ENCODE measurements at regions not wholly inside any gene's neighbourhood (a gene's known extent, or its start where the extent isn't known, plus 50 kb on each side); places are given as distances from the start of the nearest gene placed in this dataset.

DNA sequence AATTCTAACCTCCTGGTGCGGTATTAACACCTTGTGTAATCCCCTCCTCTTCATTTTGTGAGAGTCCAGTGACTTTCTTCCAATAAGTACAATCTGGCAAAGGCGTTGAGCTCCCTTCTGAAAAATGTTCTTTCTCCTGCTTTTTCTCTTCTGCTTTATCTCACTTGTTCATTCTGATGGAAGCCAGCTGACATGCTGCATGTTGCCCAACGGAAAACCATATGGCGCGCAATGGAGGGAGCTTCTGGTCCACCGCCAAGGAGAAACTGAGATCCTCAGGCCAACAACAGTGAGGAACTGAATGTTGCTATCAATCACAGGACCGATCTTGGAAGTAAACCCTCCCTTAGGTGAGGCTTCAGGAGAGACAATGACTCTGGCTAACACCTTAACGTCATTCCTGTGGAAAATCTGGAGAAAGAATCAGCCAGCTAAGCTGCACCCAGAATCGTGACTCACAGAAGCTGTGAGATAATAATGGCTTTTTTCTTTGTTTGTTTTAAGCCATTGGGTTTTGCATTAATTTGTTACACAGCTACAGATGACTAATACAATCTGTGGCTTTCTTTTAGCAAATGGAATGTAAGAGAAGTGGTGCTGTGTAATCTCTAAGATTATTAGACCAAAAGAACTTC, 1323.9 kb upstream of the DDX18 start (continued):
- TF ChIP-seq, protein P1, sequence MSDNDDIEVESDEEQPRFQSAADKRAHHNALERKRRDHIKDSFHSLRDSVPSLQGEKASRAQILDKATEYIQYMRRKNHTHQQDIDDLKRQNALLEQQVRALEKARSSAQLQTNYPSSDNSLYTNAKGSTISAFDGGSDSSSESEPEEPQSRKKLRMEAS (IDR thresholded peaks at IDR 0.05), result no peak
- no peak for TF ChIP-seq NRF1 (IDR thresholded peaks at IDR 0.05; ENCODE audit: low read depth, low read length)
- no peak for TF ChIP-seq YY1 (IDR thresholded peaks at IDR 0.05; ENCODE audit: low read depth, low read length)
- TF ChIP-seq SRF (IDR thresholded peaks at IDR 0.05; ENCODE audit: low read depth, low read length), result no peak

Data from H1 (cell line).